ENCODE measurements at regions not wholly inside any gene's neighbourhood (a gene's known extent, or its start where the extent isn't known, plus 50 kb on each side); places are given as distances from the start of the nearest gene placed in this dataset.
"Not testable (repeated sequence)": the region's sequence is repeated elsewhere in the genome, so short reads cannot be mapped to it uniquely, and the experiment has no call there.

DNA sequence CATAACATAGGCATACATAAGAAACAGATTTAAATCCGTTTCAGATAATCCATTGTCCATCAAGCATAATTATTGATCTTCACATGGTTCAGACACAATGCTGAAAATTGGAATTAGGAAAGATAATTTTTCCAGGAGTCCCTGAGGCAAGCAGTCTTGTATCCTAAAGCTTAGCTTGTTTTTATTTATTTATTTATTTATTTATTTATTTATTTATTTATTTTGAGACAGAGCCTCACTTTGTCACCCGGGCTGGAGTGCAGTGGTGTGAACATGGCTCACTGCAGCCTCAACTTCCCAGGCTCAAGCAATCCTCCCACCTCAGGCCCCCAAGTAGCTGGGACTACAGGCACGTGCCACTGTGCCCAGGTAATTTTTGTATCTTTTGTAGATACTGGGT, 89.7 kb upstream of the USP25 start:
- DNase-seq: not testable (repeated sequence)

DNA sequence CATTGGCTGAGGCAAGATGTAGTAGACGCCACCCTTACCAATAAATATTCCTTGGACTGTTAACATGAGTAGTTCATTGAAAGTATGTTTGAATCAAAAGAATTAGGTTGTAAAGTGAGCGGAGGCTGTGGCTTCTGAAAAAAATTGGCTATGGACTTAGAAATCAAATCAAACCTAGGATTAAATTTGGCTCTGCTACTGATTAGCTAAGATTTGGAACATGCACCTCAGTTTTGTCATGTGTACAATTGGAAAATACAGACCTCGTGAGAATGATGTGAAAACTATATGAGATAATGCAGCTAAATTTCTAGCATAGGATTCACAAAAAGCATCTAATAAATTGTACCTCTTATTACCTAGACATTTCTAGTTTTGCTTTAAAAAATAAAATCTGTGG, 85.3 kb upstream of the USP25 start:
- no peak for DNase-seq

DNA sequence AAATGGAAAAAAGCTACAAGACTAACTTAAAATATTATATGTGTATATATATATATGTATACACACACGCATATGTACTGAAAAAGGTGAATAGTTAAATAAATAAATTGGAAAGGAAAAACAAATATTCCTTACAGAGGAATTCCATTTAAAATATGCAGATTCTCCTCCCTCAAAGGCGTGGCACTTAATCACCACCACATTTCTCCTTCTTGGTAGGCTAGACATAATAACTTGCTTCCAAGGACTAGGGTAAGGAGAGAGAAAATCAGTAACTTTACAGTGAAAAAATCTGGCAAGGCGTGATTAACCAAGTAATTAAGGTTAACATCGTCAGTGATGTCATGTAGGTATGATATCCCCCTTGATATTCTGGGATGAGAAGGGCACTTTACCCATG, 84.0 kb upstream of the USP25 start:
- no peak for DNase-seq

DNA sequence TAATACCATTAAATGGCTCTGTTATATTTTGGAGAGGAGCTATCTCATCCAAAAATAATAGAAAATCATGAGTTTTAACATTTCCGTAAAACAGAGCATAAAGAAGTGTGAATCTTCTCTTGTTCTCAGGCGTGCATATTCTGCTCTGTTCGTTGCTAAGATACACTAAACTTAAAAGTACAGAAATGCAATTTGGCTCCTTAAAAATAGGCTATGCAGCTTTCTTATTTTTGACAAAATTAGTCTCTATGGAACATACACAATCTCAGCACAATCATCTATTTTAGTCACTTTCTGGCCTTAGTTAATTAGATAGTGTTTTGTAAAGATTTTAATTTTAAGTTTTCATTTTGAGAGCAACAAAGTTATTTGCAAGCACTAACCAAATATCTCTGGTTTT, 79.0 kb upstream of the USP25 start:
- DNase-seq: no peak

DNA sequence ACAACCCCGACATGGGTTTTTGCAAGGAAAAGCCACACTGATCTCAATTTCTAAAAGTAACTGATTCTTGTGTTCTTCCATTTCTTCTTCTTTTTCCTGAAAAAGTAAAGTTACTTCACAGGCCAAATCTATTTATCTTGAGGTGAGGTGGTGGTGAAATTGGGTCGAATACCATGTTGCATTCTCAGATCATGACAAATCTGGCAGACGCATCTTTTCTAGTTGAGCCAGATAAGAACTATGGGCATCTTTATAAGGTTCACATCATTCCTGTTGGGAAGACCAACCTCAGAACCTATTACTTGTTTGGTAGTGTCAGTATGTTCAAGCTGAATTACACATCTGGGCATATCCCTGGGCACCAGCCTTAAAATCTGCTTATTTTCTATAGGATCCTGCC, 78.6 kb upstream of the USP25 start:
- no peak for DNase-seq

DNA sequence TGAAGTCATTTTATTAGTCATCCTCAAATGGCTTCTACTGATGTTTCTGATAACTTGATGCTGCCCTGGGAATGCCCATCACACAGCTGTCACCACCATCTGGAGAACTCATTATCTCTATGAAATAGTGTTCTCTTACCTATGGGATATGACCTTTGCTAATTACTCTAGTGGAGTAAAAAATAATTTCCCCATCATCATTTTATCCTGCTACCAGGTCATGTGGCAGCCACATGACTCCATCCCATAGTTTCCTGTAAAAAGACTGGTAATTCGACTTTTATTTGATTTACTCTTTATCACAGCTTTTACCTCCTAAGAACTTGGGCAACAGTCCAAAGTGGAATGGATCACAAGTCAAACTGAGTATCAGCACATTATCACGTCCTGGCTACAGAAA, 76.1 kb upstream of the USP25 start:
- DNase-seq: no peak

DNA sequence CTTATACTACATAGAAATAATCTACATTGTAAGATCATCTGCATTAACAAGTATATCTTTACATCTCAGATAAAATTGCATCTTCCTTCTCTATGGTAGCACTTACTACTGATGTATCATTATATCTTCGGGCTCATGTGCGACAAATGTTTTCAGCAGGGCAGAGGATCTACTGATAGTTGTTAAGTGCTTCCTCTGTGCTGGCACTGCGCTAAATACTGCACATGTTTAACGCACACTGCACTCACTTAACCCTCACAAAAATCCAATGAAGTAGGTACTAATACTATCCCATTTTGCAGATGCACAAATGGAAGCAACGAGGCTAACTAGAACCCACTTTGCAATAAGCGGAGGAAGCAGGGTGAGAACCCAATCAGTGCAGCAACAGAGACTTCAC, 75.6 kb upstream of the USP25 start:
- no peak for DNase-seq

DNA sequence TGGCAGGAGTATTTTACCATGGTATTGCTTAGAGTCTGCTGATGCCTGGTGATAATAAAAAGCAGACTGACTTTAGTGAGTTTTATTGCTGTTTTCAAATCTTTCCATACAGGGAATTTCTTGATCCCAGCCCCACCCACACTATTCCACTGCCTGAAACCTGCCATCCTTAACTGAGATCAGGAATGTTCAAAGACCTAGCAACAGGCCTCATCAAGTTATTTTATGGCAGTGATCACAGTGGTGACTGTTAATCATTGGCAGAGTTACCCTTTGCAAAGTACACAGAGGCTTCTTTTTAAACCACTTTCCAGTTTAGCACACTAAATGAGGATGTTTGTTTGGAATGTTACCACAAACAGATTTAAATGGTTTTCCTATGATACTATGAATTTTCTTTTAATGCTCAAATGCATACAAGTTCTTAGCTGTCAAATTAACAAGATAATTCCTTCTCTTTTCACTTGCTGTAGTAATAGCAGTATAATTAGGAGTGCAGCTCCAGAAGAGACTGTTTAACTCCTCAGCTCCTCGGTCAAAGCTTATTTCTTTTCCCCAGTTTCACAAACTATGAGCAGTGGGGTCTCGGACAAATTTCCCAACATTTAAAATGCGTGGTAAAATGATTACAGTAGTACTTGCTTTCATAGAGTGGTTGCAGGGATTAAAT, 69.9 kb upstream of the USP25 start:
- DNase-seq: no peak

DNA sequence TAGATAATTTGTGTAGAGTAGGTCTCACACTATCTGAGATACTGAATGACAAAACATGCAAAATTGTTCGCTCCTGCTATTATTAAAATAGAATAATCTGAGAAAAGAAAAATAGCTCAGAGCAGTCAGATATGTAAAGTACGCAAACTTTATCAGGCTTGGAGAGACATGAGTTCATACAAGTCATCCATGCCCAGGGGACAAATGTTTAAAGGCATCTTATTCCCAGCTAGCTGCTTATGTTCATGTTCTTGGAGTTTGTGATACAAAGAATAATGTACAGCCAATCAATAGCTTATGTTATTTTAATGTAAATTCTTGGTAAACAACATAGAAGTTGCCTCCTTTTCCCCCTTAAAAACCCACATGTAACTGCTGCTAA, 69.4 kb upstream of the USP25 start:
- DNase-seq: no peak

DNA sequence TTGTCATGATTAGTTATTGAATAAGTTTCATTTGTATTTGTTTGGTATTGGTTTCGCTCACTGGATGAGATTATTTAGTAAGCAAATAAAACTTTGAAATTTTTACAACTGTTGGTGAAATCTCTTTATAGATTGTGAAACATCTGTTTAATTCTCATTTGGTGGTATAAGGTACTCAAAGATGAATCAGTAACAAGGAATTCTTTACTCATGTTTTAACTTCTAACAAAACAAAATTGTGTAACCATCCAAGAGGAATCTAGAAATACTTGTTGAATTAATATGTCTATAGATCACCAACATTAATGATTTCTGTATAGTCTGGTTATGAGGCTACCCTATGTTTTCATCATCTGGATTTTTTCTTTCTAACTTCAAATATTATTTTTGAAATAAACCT, 62.8 kb upstream of the USP25 start:
- DNase-seq: no peak

DNA sequence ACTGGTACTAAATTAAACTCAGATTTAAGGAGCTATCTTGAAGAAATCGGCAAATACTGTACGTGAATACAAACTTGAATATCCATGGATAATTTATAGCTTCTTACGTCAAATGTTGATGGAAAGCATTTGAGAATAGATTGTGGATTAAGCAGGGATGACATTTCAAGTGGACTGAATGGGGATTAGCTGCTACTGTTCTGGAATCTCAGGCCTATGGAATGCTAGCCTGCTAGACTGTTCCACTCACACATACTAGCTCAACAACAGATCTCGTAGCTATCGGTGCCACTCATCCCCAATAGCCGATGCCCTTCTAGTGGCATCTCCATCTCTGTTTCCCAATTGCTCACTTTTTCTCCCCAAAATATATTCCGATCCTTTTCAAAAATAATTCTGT, 62.0 kb upstream of the USP25 start:
- no peak for DNase-seq

DNA sequence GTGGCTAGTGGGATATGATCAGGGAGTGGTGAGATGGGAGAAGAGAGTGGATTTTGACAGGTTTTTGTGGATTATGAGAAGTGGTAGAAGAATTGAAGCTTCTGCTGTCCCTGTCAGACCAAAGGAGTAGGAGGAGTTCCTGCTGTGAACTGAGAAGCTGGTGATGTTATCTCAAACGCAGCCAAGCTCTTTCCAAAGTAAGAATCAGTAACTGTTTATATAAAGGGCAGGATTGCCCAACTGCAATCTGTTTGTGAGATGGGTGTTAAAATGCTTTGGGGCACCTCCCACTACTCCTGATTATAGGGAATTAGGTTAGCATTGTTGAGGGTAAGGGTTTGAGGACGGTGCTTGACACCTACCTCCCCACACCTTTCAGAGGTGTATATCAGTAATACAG, 60.5 kb upstream of the USP25 start:
- DNase-seq: no peak

DNA sequence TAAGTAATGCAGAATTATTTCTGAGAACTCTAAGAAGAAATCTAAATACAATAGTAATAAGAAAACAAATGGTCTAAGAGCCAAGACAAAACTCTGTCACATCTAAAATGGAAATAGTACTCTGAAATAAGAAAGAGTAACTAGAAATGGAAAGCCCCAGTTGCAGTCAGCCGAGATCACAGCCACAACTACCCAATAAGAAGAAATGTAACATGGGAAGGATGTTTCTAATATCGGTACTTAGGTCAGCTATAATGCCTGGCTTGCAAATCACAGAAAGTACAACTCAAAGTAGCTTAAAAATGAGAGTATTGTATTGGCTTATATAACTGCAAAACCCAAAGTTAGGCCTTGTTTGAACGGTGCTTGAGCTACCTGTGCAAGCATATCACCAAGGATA, 58.6 kb upstream of the USP25 start:
- DNase-seq: no peak

DNA sequence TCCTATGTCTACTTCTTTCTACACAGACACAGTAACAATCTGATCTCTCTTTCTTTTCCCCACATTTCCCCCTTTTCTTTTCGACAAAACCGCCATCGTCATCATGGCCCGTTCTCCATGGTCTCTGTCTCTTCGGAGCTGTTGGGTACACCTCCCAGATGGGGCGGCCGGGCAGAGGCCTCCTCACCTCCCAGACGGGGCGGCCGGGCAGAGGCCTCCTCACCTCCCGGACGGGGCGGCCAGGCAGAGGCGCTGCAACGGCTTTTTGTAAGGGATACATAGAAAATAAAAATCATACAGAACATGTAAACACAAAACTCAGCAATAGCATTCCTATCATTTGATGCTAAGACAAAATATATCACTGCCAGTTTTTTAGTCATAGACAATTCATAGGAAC, 57.2 kb upstream of the USP25 start:
- DNase-seq: not testable (repeated sequence)

DNA sequence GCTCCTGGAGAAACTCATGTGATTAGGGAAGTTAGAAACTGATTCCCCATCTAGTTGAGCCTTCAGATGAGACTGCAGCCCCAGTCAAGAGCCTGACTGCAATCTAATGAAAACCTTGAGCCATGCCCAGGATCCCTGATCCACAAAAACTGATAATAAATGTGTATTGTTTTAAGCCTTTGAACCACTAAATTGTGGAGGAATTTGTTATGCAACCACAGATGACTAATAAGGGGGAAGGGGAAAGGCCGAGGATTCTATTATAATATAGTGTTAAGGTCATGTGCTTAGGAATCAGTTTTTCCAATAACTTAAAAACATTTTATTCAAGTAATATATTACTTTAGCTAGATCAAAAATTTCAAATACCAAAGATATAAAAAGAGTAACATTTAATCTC, 52.8 kb upstream of the USP25 start:
- no peak for DNase-seq

DNA sequence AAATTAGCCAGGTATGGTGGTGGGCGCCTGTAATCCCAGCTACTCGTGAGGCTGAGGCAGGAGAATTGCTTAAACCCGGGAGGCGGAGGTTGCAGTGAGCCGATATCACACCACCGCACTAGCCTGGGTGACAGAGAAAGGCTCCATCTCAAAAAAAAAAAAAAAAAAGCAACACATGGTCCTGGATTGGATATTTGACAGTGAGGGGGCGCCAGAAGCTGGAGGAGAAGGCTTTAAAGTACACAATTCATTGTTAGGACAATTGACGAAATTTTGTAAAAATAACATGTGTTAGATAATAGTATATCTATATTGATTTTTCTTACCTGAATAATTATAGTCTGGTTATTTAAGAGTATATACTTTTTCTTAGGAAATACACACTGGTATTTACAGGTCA, 50.2 kb upstream of the USP25 start:
- no peak for DNase-seq
